GM12878 (cell line): ENCODE measurements at regions not wholly inside any gene's neighbourhood (a gene's known extent, or its start where the extent isn't known, plus 50 kb on each side); places are given as distances from the start of the nearest gene placed in this dataset.
A peak's percentile ranks its signal among the peaks of the same experiment; 100 is the strongest.

Experiments
- ATAC-seq: fragments of 200-7000 bp; cut with Tn5 transposase; 3 replicates; pipeline ENCODE4 v1.9.1; 2020; ENCODE audit warnings: mild to moderate bottlenecking, moderate library complexity
- BruUV-seq: library from RNA; stranded (reverse); fragments of 400-500 nt; replicated peaks from 2 replicates; lab custom pipeline; 2021; lab: Mats Ljungman, UMichigan
- CTCF ChIA-PET: fragments of 300-600 bp; sonication (Branson Sonifier 250); formaldehyde crosslinking; extraction: SDS; loops from one replicate; lab custom pipeline; 2021; ENCODE audit warnings: inconsistent platforms; lab: Yijun Ruan, JAX
- POLR2A ChIA-PET: fragments of 350-600 bp; formaldehyde crosslinking; extraction: SDS; loops from one replicate; lab custom pipeline; 2021; ENCODE audit warnings: inconsistent platforms; lab: Charles Lee
- RAD21 ChIA-PET: fragments of 300-600 bp; sonication (Branson Sonifier 250); formaldehyde crosslinking; loops from one replicate; lab custom pipeline; 2023; ENCODE audit warnings: antibody characterized with exemption; ENCODE audit not compliant: unreplicated experiment; lab: Charles Lee
- SMC1A ChIA-PET: fragments of 300-600 bp; sonication (Branson Sonifier 250); formaldehyde crosslinking; loops from one replicate; lab custom pipeline; 2023; ENCODE audit not compliant: unreplicated experiment, uncharacterized antibody; lab: Charles Lee
- DNase-seq: peaks from one replicate; pipeline ENCODE4 v3.0.0-alpha.2; 2011; ENCODE audit warnings: low read depth, low spot score
- FAIRE-seq: peaks from 3 replicates; lab custom pipeline; 2011; peaks lifted over from hg19 to GRCh38; lab: Jason Lieb, UNC
- H2AFZ ChIP-seq: 2 replicates; pipeline ENCODE4 v1.6.0; 2011; ENCODE audit warnings: low read depth, low read length, control low read depth; ENCODE audit not compliant: control insufficient read depth
- H3K27ac ChIP-seq: 2 replicates; pipeline ENCODE4 v1.5.1; 2011; ENCODE audit warnings: control low read depth; ENCODE audit not compliant: control insufficient read depth, insufficient read depth
- H3K27me3 ChIP-seq, 2 experiments: replicated peaks in 1 of 2; 2 replicates each; pipeline versions ENCODE4 v1.6.0 to v1.6.1; 2011; ENCODE audit warnings: low read length in 1 of 2; ENCODE audit not compliant: control insufficient read depth in 2 of 2, insufficient read depth in 2 of 2
- H3K36me3 ChIP-seq, 2 experiments: 2 replicates each; pipeline ENCODE4 v1.5.1; 2011; ENCODE audit warnings: low read length in 1 of 2; ENCODE audit not compliant: control insufficient read depth in 2 of 2, insufficient read depth in 2 of 2
- H3K4me1 ChIP-seq: 2 replicates; pipeline ENCODE4 v1.6.1; 2011; ENCODE audit warnings: mild to moderate bottlenecking, low read length, moderate library complexity, mixed read lengths; ENCODE audit not compliant: control insufficient read depth, insufficient read depth
- H3K4me2 ChIP-seq: 2 replicates; pipeline ENCODE4 v1.6.0; 2011; ENCODE audit warnings: control low read depth; ENCODE audit not compliant: control insufficient read depth, insufficient read depth
- H3K4me3 ChIP-seq: fragments of 200-600 bp; sonication (generic); 2 replicates; pipeline ENCODE4 v1.5.1; 2016
- H3K79me2 ChIP-seq: 2 replicates; pipeline ENCODE4 v1.6.0; 2011; ENCODE audit warnings: low read length; ENCODE audit not compliant: control insufficient read depth, insufficient read depth
- H3K9ac ChIP-seq: 2 replicates; pipeline ENCODE4 v1.8.0; 2011; ENCODE audit warnings: low read length, control low read depth, mixed read lengths; ENCODE audit not compliant: control insufficient read depth, insufficient read depth
- H3K9me3 ChIP-seq: replicated peaks from 3 replicates; pipeline ENCODE4 v1.5.1; 2011; ENCODE audit warnings: mild to moderate bottlenecking, low read length; ENCODE audit not compliant: control insufficient read depth, insufficient read depth
- H4K20me1 ChIP-seq: 2 replicates; pipeline ENCODE4 v1.6.0; 2011; ENCODE audit not compliant: control insufficient read depth, insufficient read depth
- ASH2L ChIP-seq: fragments of 300-600, 200-600 bp; sonication (generic); IDR thresholded peaks from 2 replicates; pipeline ENCODE4 v1.6.1; 2017; ENCODE audit warnings: low read depth, mild to moderate bottlenecking, borderline replicate concordance
- ATF7 ChIP-seq: fragments of 450-650 bp; IDR thresholded peaks from 2 replicates; pipeline ENCODE4 v1.6.1; 2016; ENCODE audit warnings: low read depth, mild to moderate bottlenecking
- IKZF1 ChIP-seq: fragments of 450-650 bp; conservative IDR thresholded peaks from 2 replicates; pipeline ENCODE4 v1.6.1; 2017; ENCODE audit warnings: antibody characterized with exemption, mild to moderate bottlenecking
- IRF4 ChIP-seq: IDR thresholded peaks from 2 replicates; pipeline ENCODE4 v1.6.1; 2011; ENCODE audit warnings: low read depth, low read length
- MEF2A ChIP-seq: IDR thresholded peaks from 2 replicates; pipeline ENCODE4 v1.6.1; 2011; ENCODE audit warnings: low read depth, mild to moderate bottlenecking, low read length, moderate library complexity; ENCODE audit not compliant: insufficient read depth
- MEF2B ChIP-seq: fragments of 450-650 bp; IDR thresholded peaks from 2 replicates; pipeline ENCODE4 v1.6.1; 2018; ENCODE audit warnings: mild to moderate bottlenecking, moderate library complexity; ENCODE audit not compliant: partially characterized antibody, poor library complexity, severe bottlenecking
- MYC ChIP-seq: IDR thresholded peaks from 2 replicates; pipeline ENCODE4 v1.6.1; 2011; ENCODE audit warnings: mild to moderate bottlenecking, low read length, moderate library complexity, inconsistent platforms; ENCODE audit not compliant: insufficient read depth, insufficient replicate concordance, insufficient read length, severe bottlenecking
- RUNX3 ChIP-seq: IDR thresholded peaks from 2 replicates; pipeline ENCODE4 v1.6.1; 2012; ENCODE audit warnings: low read length, inconsistent platforms
- TCF12 ChIP-seq: IDR thresholded peaks from 2 replicates; pipeline ENCODE4 v1.6.1; 2011; ENCODE audit warnings: low read depth, mild to moderate bottlenecking, low read length
- WRNIP1 ChIP-seq: IDR thresholded peaks from 2 replicates; pipeline ENCODE4 v1.6.1; 2011; ENCODE audit warnings: low read depth, low read length, improper control_type of control experiment, borderline replicate concordance
- ZNF24 ChIP-seq: fragments of 450-650 bp; IDR thresholded peaks from 2 replicates; pipeline ENCODE4 v1.6.1; 2017; ENCODE audit warnings: antibody characterized with exemption, mild to moderate bottlenecking
- WGBS: methylation state at CpG from one replicate; pipeline ENCODE4 v1.1.6; 2016; ENCODE audit warnings: low lambda C conversion rate; ENCODE audit not compliant: insufficient replicate concordance, insufficient coverage; ENCODE audit errors: missing lambda C conversion rate; 5-methylcytosine and 5-hydroxymethylcytosine counted together
- in situ Hi-C: fragments of 300-500 bp; cut with MboI; formaldehyde crosslinking; loops from 9 replicates; pipeline ENCODE4 v1.14.3; 2018; ENCODE audit warnings: mixed read lengths
- intact Hi-C: fragments of 100-400 bp; cut with micrococcal nuclease; formaldehyde crosslinking; loops from one replicate; pipeline ENCODE4 v1.14.2; 2022; ENCODE audit not compliant: unreplicated experiment
- TF ChIP-seq, protein P1 (sequence below): fragments of 450-650 bp; formaldehyde crosslinking; IDR thresholded peaks from 2 replicates; pipeline ENCODE4 v1.4.0; 2022; ENCODE audit warnings: mild to moderate bottlenecking, moderate library complexity
- TF ChIP-seq, protein P2 (sequence below): IDR thresholded peaks from 2 replicates; pipeline ENCODE4 v1.6.1; 2012; ENCODE audit warnings: improper control_type of control experiment, low read depth, low read length; ENCODE audit not compliant: insufficient replicate concordance

DNA sequence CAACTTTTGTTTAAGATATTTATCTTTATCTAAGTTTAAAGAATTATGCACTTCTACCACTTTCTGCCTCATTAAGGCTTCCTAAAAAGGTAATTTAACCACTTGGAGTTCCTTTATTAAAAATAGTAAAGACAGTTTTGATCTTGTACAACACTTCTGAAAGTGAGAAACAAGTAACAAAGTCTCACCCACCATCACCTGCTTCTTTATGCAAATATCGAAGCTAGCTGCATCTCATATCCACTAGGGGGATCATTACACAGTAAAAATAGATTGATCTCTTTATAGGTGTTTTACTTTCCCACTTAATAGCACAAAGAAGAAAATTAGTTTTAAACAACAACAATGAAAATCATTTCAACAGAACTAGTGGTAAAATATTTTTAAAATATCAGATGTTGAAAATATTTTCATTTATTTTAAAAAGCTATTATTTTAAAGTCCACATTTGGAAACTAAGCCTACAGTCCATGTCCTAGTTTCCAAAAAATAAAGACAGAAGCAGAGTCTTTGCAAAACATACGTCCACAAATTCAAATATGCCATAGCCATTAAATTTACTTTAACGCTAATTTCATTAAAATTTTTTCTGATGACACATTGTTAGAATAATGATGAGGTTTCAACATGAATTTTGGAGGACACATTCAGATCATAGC lies 160.0 kb upstream of the SOX5 start (continued):
- TF ChIP-seq MEF2B, result peak; percentile 71
- 0 out of 2 replicates have a peak, but pooled peaks have one; percentile 14 for TF ChIP-seq RUNX3
- TF ChIP-seq WRNIP1, result no peak
- TF ChIP-seq MEF2A, result peak; percentile 66; the same call in 1 of the 2 replicates
- 0 out of 2 replicates have a peak, but pooled peaks have one; percentile 33 for TF ChIP-seq ZNF24
- TF ChIP-seq, protein P1, sequence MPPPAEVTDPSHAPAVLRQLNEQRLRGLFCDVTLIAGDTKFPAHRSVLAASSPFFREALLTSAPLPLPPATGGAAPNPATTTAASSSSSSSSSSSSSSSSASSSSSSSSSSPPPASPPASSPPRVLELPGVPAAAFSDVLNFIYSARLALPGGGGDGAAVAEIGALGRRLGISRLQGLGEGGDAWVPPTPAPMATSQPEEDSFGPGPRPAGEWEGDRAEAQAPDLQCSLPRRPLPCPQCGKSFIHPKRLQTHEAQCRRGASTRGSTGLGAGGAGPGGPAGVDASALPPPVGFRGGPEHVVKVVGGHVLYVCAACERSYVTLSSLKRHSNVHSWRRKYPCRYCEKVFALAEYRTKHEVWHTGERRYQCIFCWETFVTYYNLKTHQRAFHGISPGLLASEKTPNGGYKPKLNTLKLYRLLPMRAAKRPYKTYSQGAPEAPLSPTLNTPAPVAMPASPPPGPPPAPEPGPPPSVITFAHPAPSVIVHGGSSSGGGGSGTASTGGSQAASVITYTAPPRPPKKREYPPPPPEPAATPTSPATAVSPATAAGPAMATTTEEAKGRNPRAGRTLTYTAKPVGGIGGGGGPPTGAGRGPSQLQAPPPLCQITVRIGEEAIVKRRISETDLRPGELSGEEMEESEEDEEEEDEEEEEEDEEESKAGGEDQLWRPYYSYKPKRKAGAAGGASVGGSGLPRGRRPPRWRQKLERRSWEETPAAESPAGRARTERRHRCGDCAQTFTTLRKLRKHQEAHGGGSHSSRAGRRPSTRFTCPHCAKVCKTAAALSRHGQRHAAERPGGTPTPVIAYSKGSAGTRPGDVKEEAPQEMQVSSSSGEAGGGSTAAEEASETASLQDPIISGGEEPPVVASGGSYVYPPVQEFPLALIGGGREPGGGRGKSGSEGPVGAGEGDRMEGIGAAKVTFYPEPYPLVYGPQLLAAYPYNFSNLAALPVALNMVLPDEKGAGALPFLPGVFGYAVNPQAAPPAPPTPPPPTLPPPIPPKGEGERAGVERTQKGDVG (CRISPR knock-in tag), result no peak
- peak; percentile 45 for TF ChIP-seq ATF7
- 0 out of 2 replicates have a peak, but pooled peaks have one; percentile 29 for TF ChIP-seq TCF12
- no peak for TF ChIP-seq IKZF1

DNA sequence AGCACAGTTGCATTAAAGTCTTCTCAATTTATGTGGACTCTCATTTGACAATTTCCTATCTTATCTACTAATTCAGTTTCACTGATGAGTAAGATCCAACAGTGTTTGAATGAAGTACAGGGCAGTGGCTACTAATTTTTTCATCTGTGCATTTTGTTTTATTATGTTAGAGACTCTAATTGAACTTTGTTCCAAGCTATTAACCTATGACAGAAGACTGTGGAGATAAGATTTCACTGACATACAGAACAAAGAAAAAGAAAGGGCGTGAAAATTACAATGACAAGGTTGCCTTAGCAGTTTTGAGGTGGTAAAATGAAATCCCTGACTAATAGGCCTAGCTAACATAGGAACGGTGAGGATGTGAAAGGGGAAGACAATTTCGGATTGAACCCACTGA lies 153.2 kb upstream of the SOX5 start:
- BruUV-seq, result no TSS peak
- in situ Hi-C loops, result no loop called here
- Histone ChIP-seq H3K4me3 (no peak overlapping the region), H3K4me1 (no peaks in the 10 kb centered on the region), H4K20me1 (no peaks in the 10 kb centered on the region; the same call in 1 of the 2 replicates), H3K4me2 (no peak overlapping the region), H3K9me3 (no peaks in the 10 kb centered on the region), H3K79me2 (no peaks in the 10 kb centered on the region), H3K27ac (no peak overlapping the region), H3K9ac (no peak overlapping the region), H2AFZ (no peak overlapping the region), H3K27me3 (peaks cover 2 to 7% of the 10 kb centered on the region in 2 experiments; a peak in 2 of 4 replicates), H3K36me3 (no peaks in the 10 kb centered on the region)
- no peak for DNase-seq
- intact Hi-C loops, result loop anchor here (10.0 kb wide), 1 partner anchor 262 kb away; no protein-coding TSS in a partner anchor
- no peak for FAIRE-seq
- WGBS, result 31% methylated on average over 3 of the region's 3 CpGs
- no peak for ATAC-seq
- POLR2A ChIA-PET, result no interaction called here
- SMC1A ChIA-PET, result interaction anchor here (0.7 kb wide), 1 partner anchor 315 kb away, joined by 4 read pairs; no protein-coding TSS in a partner anchor
- RAD21 ChIA-PET, result no interaction called here
- CTCF ChIA-PET, result interaction anchor here (0.7 to 1.1 kb wide), 2 partner anchors 28 to 553 kb away, joined by 3 read pairs; no protein-coding TSS in a partner anchor
- no peak for TF ChIP-seq MYC
- no peak for TF ChIP-seq IRF4
- TF ChIP-seq ASH2L, result no peak
- TF ChIP-seq, protein P2, sequence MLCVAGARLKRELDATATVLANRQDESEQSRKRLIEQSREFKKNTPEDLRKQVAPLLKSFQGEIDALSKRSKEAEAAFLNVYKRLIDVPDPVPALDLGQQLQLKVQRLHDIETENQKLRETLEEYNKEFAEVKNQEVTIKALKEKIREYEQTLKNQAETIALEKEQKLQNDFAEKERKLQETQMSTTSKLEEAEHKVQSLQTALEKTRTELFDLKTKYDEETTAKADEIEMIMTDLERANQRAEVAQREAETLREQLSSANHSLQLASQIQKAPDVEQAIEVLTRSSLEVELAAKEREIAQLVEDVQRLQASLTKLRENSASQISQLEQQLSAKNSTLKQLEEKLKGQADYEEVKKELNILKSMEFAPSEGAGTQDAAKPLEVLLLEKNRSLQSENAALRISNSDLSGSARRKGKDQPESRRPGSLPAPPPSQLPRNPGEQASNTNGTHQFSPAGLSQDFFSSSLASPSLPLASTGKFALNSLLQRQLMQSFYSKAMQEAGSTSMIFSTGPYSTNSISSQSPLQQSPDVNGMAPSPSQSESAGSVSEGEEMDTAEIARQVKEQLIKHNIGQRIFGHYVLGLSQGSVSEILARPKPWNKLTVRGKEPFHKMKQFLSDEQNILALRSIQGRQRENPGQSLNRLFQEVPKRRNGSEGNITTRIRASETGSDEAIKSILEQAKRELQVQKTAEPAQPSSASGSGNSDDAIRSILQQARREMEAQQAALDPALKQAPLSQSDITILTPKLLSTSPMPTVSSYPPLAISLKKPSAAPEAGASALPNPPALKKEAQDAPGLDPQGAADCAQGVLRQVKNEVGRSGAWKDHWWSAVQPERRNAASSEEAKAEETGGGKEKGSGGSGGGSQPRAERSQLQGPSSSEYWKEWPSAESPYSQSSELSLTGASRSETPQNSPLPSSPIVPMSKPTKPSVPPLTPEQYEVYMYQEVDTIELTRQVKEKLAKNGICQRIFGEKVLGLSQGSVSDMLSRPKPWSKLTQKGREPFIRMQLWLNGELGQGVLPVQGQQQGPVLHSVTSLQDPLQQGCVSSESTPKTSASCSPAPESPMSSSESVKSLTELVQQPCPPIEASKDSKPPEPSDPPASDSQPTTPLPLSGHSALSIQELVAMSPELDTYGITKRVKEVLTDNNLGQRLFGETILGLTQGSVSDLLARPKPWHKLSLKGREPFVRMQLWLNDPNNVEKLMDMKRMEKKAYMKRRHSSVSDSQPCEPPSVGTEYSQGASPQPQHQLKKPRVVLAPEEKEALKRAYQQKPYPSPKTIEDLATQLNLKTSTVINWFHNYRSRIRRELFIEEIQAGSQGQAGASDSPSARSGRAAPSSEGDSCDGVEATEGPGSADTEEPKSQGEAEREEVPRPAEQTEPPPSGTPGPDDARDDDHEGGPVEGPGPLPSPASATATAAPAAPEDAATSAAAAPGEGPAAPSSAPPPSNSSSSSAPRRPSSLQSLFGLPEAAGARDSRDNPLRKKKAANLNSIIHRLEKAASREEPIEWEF, result no peak
